HCT116 (cell line): ENCODE measurements at regions not wholly inside any gene's neighbourhood (a gene's known extent, or its start where the extent isn't known, plus 50 kb on each side); places are given as distances from the start of the nearest gene placed in this dataset.

ENCODE experiments used
- CEBPB ChIP-seq: IDR thresholded peaks from 2 replicates; pipeline ENCODE4 v1.6.1; 2012; ENCODE audit warnings: low read depth
- ELF1 ChIP-seq: IDR thresholded peaks from 2 replicates; pipeline ENCODE4 v1.6.1; 2012; ENCODE audit warnings: low read depth, borderline replicate concordance
- EZH2 ChIP-seq: fragments of 200-600 bp; sonication (generic); IDR thresholded peaks from 2 replicates; pipeline ENCODE4 v1.6.1; 2017; ENCODE audit warnings: antibody characterized with exemption, mixed run types
- FOSL1 ChIP-seq: IDR thresholded peaks from 2 replicates; pipeline ENCODE4 v1.6.1; 2012; ENCODE audit warnings: low read depth
- MAX ChIP-seq: IDR thresholded peaks from 2 replicates; pipeline ENCODE4 v1.6.1; 2012
- POLR2A ChIP-seq: IDR thresholded peaks from 2 replicates; pipeline ENCODE4 v1.7.0; 2011; ENCODE audit warnings: borderline replicate concordance; ENCODE audit not compliant: insufficient read depth, insufficient read length; ENCODE audit errors: extremely low read depth
- POLR2AphosphoS5 ChIP-seq: IDR thresholded peaks from 2 replicates; pipeline ENCODE4 v1.6.1; 2011; ENCODE audit warnings: mild to moderate bottlenecking, low read depth, low read length, moderate library complexity
- RAD21 ChIP-seq: IDR thresholded peaks from 2 replicates; pipeline ENCODE4 v1.6.1; 2012; ENCODE audit warnings: low read depth, mild to moderate bottlenecking
- YY1 ChIP-seq: IDR thresholded peaks from 2 replicates; pipeline ENCODE4 v1.6.1; 2011; ENCODE audit warnings: low read length, low read depth, moderate library complexity, mild to moderate bottlenecking; ENCODE audit not compliant: insufficient replicate concordance; ENCODE audit errors: extremely low read depth
- ZNF274 ChIP-seq: fragments of 200-500 bp; sonication (Bioruptor generic); IDR thresholded peaks from 2 replicates; pipeline ENCODE4 v1.6.1; 2014; ENCODE audit warnings: mild to moderate bottlenecking, low read depth, low read length, inconsistent platforms
- TF ChIP-seq, protein P1 (sequence below), 3 experiments: fragments of 200-600 bp in 1 of 3; sonication (generic) in 1 of 3; IDR thresholded peaks in 2 of 3; conservative IDR thresholded peaks in 1 of 3; 2 replicates each; pipeline ENCODE4 v1.5.1; 2012 to 2017; ENCODE audit warnings: low read depth in 2 of 3, low read length in 2 of 3, antibody characterized with exemption in 1 of 3, borderline replicate concordance in 1 of 3, control low read depth in 1 of 3, mild to moderate bottlenecking in 1 of 3, mixed read lengths in 1 of 3, mixed run types in 1 of 3, moderate library complexity in 1 of 3; ENCODE audit not compliant: insufficient read depth in 1 of 3
- TF ChIP-seq, protein P2 (sequence below): IDR thresholded peaks from 2 replicates; pipeline ENCODE4 v1.6.1; 2012

- TF ChIP-seq, protein P1, sequence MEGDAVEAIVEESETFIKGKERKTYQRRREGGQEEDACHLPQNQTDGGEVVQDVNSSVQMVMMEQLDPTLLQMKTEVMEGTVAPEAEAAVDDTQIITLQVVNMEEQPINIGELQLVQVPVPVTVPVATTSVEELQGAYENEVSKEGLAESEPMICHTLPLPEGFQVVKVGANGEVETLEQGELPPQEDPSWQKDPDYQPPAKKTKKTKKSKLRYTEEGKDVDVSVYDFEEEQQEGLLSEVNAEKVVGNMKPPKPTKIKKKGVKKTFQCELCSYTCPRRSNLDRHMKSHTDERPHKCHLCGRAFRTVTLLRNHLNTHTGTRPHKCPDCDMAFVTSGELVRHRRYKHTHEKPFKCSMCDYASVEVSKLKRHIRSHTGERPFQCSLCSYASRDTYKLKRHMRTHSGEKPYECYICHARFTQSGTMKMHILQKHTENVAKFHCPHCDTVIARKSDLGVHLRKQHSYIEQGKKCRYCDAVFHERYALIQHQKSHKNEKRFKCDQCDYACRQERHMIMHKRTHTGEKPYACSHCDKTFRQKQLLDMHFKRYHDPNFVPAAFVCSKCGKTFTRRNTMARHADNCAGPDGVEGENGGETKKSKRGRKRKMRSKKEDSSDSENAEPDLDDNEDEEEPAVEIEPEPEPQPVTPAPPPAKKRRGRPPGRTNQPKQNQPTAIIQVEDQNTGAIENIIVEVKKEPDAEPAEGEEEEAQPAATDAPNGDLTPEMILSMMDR (IDR thresholded peaks at IDR 0.05 in 2 of 3, conservative IDR thresholded peaks at IDR 0.05 in 1 of 3; ENCODE audit: borderline replicate concordance in 1 of 3, insufficient read depth in 1 of 3, low read depth in 2 of 3, low read length in 2 of 3), result no peak
- TF ChIP-seq ELF1, result no peak
- TF ChIP-seq, protein P2, sequence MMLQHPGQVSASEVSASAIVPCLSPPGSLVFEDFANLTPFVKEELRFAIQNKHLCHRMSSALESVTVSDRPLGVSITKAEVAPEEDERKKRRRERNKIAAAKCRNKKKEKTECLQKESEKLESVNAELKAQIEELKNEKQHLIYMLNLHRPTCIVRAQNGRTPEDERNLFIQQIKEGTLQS, result no peak
- no peak for TF ChIP-seq YY1
- no peak for TF ChIP-seq MAX
- no peak for TF ChIP-seq RAD21
- no peak for TF ChIP-seq ZNF274
- TF ChIP-seq CEBPB, result no peak
- TF ChIP-seq FOSL1, result no peak
- no peak for TF ChIP-seq EZH2
- no peak for TF ChIP-seq POLR2A
- no peak for TF ChIP-seq POLR2AphosphoS5
Observed at GRCh38 chr13:82719987-82720386, 1162.3 kb downstream of the SLITRK1 start.
